ENCODE measurements at regions not wholly inside any gene's neighbourhood (a gene's known extent, or its start where the extent isn't known, plus 50 kb on each side); places are given as distances from the start of the nearest gene placed in this dataset.

DNA sequence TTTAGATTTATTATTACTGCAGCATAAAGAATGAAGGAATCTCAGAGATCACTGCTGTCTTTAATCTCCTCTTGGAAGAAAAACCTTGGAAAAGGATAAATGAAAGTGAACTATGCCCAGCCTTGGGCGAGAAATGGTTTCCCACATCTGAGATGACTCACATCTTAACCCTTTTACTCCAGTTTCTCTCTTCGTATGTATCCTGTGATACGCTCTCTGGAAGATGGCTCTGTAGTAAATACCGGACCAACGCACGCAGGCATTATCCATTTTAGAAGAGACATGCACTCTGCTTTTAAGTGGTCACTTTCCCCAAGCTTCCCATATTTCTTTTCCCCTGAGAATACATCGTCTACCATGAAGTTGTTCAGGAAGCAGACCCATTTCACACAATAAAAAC lies 207.3 kb upstream of the BMPER start:
- TF ChIP-seq NFRKB (IDR thresholded peaks at IDR 0.05) = no peak
- TF ChIP-seq FOXA1 (IDR thresholded peaks at IDR 0.05) = no peak
- TF ChIP-seq LEF1 (IDR thresholded peaks at IDR 0.05; ENCODE audit: borderline replicate concordance) = no peak
- TF ChIP-seq SP1 (IDR thresholded peaks at IDR 0.05) = no peak
- no peak for TF ChIP-seq ZNF384 (IDR thresholded peaks at IDR 0.05)
- TF ChIP-seq, protein P1, sequence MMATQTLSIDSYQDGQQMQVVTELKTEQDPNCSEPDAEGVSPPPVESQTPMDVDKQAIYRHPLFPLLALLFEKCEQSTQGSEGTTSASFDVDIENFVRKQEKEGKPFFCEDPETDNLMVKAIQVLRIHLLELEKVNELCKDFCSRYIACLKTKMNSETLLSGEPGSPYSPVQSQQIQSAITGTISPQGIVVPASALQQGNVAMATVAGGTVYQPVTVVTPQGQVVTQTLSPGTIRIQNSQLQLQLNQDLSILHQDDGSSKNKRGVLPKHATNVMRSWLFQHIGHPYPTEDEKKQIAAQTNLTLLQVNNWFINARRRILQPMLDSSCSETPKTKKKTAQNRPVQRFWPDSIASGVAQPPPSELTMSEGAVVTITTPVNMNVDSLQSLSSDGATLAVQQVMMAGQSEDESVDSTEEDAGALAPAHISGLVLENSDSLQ (IDR thresholded peaks at IDR 0.05) = no peak
- no peak for TF ChIP-seq BHLHE40 (IDR thresholded peaks at IDR 0.05; ENCODE audit: borderline replicate concordance)
- TF ChIP-seq FOXM1 (IDR thresholded peaks at IDR 0.05; ENCODE audit: borderline replicate concordance) = no peak
- TF ChIP-seq ARNT (IDR thresholded peaks at IDR 0.05) = no peak
- TF ChIP-seq ELF4 (IDR thresholded peaks at IDR 0.05) = no peak
- TF ChIP-seq HDGF (IDR thresholded peaks at IDR 0.05; ENCODE audit: borderline replicate concordance) = no peak
- no peak for TF ChIP-seq CTBP1 (IDR thresholded peaks at IDR 0.05; ENCODE audit: borderline replicate concordance)
- no peak for TF ChIP-seq TARDBP (IDR thresholded peaks at IDR 0.05)
- no peak for TF ChIP-seq SUZ12 (IDR thresholded peaks at IDR 0.05)
- TF ChIP-seq L3MBTL2 (conservative IDR thresholded peaks at IDR 0.05) = no peak
- no peak for TF ChIP-seq FOXK2 (IDR thresholded peaks at IDR 0.05)
- CTCF ChIA-PET = interaction anchor here (1.5 kb wide), 1 partner anchor 18 kb away, joined by 11 read pairs; no protein-coding TSS in a partner anchor
- no peak for DNase-seq (ENCODE audit: extremely low spot score)
- POLR2A ChIA-PET = no interaction called here

DNA sequence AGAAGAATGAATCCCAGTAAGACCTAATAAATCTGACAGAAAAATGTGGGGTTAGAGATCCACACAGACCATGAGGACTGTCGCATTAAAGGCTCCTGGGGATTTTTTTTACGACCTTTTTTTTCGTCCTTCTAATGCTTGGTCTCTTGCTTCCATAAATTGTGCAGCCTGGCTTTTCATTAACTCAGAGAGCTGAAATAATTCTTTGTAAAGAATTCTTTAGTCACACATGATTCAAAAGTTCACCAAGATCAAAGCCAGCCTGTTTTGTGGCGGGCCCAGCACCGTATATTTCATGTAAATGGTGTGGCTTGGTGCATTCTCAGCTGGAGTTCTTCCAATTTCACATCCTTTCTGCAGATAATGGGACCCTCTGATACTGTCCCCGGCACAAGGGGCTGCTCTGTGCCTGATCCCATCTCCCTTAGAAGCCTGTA lies 206.6 kb upstream of the BMPER start:
- TF ChIP-seq SUZ12 (IDR thresholded peaks at IDR 0.05) (no peak), ARNT (IDR thresholded peaks at IDR 0.05) (no peak), LEF1 (IDR thresholded peaks at IDR 0.05; ENCODE audit: borderline replicate concordance) (no peak), FOXM1 (IDR thresholded peaks at IDR 0.05; ENCODE audit: borderline replicate concordance) (no peak), CTBP1 (IDR thresholded peaks at IDR 0.05; ENCODE audit: borderline replicate concordance) (no peak), ZNF384 (IDR thresholded peaks at IDR 0.05) (no peak), NFRKB (IDR thresholded peaks at IDR 0.05) (no peak), FOXK2 (IDR thresholded peaks at IDR 0.05) (no peak), L3MBTL2 (conservative IDR thresholded peaks at IDR 0.05) (no peak)
- TF ChIP-seq, protein P1 (IDR thresholded peaks at IDR 0.05) = no peak
- ChIA-PET POLR2A (no interaction called here), CTCF (no interaction called here)
- DNase-seq (ENCODE audit: extremely low spot score) = no peak

DNA sequence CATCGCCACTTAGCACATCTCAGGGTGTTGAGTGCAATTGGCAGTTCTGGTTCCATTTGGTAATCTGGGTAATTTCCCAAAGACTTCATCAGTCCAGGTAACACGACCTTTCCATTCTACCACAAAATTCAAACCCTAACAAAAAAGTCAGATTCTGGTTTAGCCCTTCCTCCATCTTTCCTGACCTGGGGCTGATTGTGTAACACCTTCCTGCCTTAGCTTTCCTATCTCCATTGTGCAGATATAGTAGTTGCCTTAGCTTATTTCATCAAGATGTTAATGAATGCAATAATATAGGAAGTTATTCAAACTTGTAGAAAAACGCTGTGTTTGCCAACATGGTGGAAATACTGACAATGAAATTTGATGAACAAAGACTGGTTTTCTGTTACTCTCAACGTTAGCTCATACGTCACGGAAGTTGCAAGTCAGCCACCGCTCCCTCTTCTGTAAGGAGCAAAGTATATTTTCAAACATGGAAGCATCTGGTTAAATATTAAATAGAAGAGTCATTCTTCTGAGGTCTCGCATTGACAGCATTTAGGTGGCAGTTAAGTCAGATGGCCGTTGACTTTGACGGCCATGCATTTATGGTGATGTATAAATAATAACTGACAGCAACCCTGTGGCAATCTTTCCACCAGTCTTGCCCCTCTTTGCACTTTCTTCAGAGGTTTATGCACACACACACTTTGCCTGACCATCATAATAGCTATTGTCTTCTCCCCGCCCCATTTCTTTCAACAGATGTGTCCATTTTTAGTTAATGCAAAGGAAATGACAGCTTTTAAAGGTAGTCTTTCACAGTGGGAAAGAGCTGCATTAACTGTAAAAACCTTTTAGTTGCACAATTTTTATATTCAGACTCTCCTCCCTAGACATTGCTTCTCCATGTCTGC lies 205.1 kb upstream of the BMPER start:
- CTCF ChIA-PET = no interaction called here
- no peak for DNase-seq (ENCODE audit: extremely low spot score)
- POLR2A ChIA-PET = interaction anchor here (0.6 to 1.3 kb wide), 2 partner anchors 21 to 28 kb away, joined by 3 read pairs; no protein-coding TSS in a partner anchor
- no peak for TF ChIP-seq FOXM1 (IDR thresholded peaks at IDR 0.05; ENCODE audit: borderline replicate concordance)
- no peak for TF ChIP-seq FOXK2 (IDR thresholded peaks at IDR 0.05)
- no peak for TF ChIP-seq L3MBTL2 (conservative IDR thresholded peaks at IDR 0.05)
- no peak for TF ChIP-seq LEF1 (IDR thresholded peaks at IDR 0.05; ENCODE audit: borderline replicate concordance)
- TF ChIP-seq SP1 (IDR thresholded peaks at IDR 0.05) = no peak
- no peak for TF ChIP-seq SUZ12 (IDR thresholded peaks at IDR 0.05)
- TF ChIP-seq CTBP1 (IDR thresholded peaks at IDR 0.05; ENCODE audit: borderline replicate concordance) = no peak
- no peak for TF ChIP-seq ARNT (IDR thresholded peaks at IDR 0.05)
- TF ChIP-seq ZNF384 (IDR thresholded peaks at IDR 0.05) = no peak
- TF ChIP-seq BHLHE40 (IDR thresholded peaks at IDR 0.05; ENCODE audit: borderline replicate concordance) = no peak
- no peak for TF ChIP-seq ELF4 (IDR thresholded peaks at IDR 0.05)
- TF ChIP-seq NFRKB (IDR thresholded peaks at IDR 0.05) = no peak
- TF ChIP-seq TARDBP (IDR thresholded peaks at IDR 0.05) = no peak
- TF ChIP-seq HDGF (IDR thresholded peaks at IDR 0.05; ENCODE audit: borderline replicate concordance) = no peak
- no peak for TF ChIP-seq FOXA1 (IDR thresholded peaks at IDR 0.05)
- TF ChIP-seq, protein P1 (IDR thresholded peaks at IDR 0.05) = no peak

DNA sequence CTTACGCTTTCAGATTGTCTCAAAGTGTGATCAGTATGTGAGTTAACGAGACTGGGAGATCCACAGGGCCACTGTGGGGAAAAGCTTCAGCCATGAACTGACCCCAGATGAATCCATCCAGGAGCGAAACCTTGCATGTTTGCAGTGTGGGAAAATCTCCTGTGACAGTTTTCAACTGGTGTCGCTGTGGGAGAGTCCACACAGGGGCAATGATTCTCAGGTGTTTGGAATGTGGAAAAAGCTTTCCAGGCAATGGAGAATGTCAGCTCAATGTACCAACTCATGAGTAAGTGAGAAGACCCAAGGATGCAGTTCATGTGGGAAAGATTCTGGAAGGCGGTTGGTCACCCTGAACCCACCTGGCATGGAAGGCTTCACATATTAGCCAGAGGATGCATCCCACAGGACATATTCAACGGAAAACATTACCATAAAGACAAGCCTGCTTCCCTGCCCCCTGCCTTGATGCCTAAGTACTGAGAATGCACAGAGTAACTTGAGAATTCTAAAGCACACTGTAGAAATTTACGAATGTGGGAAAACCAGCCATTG lies 204.1 kb upstream of the BMPER start:
- DNase-seq (ENCODE audit: extremely low spot score) = no peak
- ChIA-PET POLR2A (interaction anchor here (1.3 kb wide), 1 partner anchor 20 kb away, joined by 3 read pairs; no protein-coding TSS in a partner anchor), CTCF (interaction anchor here (1.0 kb wide), 1 partner anchor 16 kb away, joined by 3 read pairs; no protein-coding TSS in a partner anchor)
- TF ChIP-seq ELF4 (IDR thresholded peaks at IDR 0.05) = no peak
- no peak for TF ChIP-seq NFRKB (IDR thresholded peaks at IDR 0.05)
- TF ChIP-seq HDGF (IDR thresholded peaks at IDR 0.05; ENCODE audit: borderline replicate concordance) = no peak
- TF ChIP-seq ZNF384 (IDR thresholded peaks at IDR 0.05) = no peak
- no peak for TF ChIP-seq SP1 (IDR thresholded peaks at IDR 0.05)

DNA sequence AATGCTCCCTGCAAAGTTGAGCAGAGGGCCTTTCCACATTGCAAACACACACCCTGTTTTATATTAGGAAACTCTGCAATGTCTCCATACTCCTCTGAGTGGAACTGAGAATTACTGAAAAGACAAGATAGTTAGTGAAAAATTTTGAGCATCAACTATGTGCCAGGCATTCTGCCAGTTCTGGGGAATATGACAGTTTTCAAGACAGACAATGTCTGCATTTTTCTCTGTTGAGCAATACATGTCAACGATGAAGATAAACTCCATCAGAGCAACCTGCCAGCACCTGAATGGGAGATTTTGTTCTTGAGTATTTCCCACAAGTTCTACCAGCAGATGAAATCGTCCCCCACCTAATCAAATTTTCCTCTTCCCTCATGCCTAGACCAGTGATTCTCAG lies 203.4 kb upstream of the BMPER start:
- no peak for DNase-seq (ENCODE audit: extremely low spot score)
- TF ChIP-seq FOXK2 (IDR thresholded peaks at IDR 0.05) (no peak), FOXM1 (IDR thresholded peaks at IDR 0.05; ENCODE audit: borderline replicate concordance) (no peak), ZNF384 (IDR thresholded peaks at IDR 0.05) (no peak)
- ChIA-PET POLR2A (no interaction called here), CTCF (interaction anchor here (1.0 kb wide), 1 partner anchor 15 kb away, joined by 3 read pairs; no protein-coding TSS in a partner anchor)
